K562 (cell line): ENCODE measurements at regions not wholly inside any gene's neighbourhood (a gene's known extent, or its start where the extent isn't known, plus 50 kb on each side); places are given as distances from the start of the nearest gene placed in this dataset.

Source experiments
- ATAC-seq: fragments of 200-7000 bp; cut with Tn5 transposase; 3 replicates; pipeline ENCODE4 v1.9.1; 2020; ENCODE audit warnings: moderate library complexity
- BruUV-seq: library from RNA; stranded (reverse); fragments of 400-500 nt; replicated peaks from 2 replicates; lab custom pipeline; 2021; lab: Mats Ljungman, UMichigan
- CTCF ChIA-PET: fragments of 300-600 bp; formaldehyde crosslinking; extraction: SDS; loops from one replicate; lab custom pipeline; 2021; ENCODE audit warnings: low intra/inter-chr PET ratio; lab: Yijun Ruan, JAX
- POLR2A ChIA-PET: fragments of 300-600, 350-650 bp; sonication (Branson Sonifier 250); formaldehyde crosslinking; extraction: SDS; loops from one replicate; lab custom pipeline; 2021; ENCODE audit warnings: antibody characterized with exemption, inconsistent platforms; lab: Yijun Ruan, JAX
- DNase-seq, 4 experiments: peaks; one replicate each; pipeline versions ENCODE4 v3.0.0 to v3.0.0-alpha.2; 2011 to 2018; ENCODE audit warnings: low spot score in 3 of 4, mixed read lengths in 3 of 4; ENCODE audit errors: extremely low read depth in 1 of 4
- FAIRE-seq: peaks from 2 replicates; lab custom pipeline; 2011; peaks lifted over from hg19 to GRCh38; lab: Jason Lieb, UNC
- H2AFZ ChIP-seq: 2 replicates; pipeline ENCODE4 v1.6.0; 2011; ENCODE audit warnings: low read depth, low read length, control low read depth, inconsistent platforms
- H3K27ac ChIP-seq: fragments of 200-600 bp; 3 replicates; pipeline ENCODE4 v1.8.0; 2011; ENCODE audit warnings: low read depth, mild to moderate bottlenecking, control low read depth, inconsistent platforms, low read length, moderate library complexity, mixed read lengths; ENCODE audit errors: extremely low read depth
- H3K27me3 ChIP-seq, 2 experiments: fragments of 300-600 bp in 1 of 2; 2 replicates in 1 of 2; 3 replicates in 1 of 2; pipeline versions ENCODE4 v1.6.0 to v1.8.0; 2011; ENCODE audit warnings: inconsistent platforms in 2 of 2, low read length in 2 of 2, mild to moderate bottlenecking in 1 of 2, mixed read lengths in 1 of 2, moderate library complexity in 1 of 2; ENCODE audit not compliant: control insufficient read depth in 2 of 2, insufficient read depth in 2 of 2
- H3K36me3 ChIP-seq: fragments of 300-600 bp; 3 replicates; pipeline ENCODE4 v1.8.0; 2011; ENCODE audit warnings: mild to moderate bottlenecking, low read length, inconsistent platforms; ENCODE audit not compliant: control insufficient read depth, insufficient read depth
- H3K4me1 ChIP-seq, 2 experiments: fragments of 200-600 bp in 1 of 2; replicated peaks in 1 of 2; 2 replicates in 1 of 2; 3 replicates in 1 of 2; pipeline versions ENCODE4 v1.5.1 to v1.8.0; 2011; ENCODE audit warnings: inconsistent platforms in 2 of 2, low read length in 2 of 2, mild to moderate bottlenecking in 1 of 2, mixed read lengths in 1 of 2, moderate library complexity in 1 of 2; ENCODE audit not compliant: control insufficient read depth in 2 of 2, insufficient read depth in 2 of 2
- H3K4me2 ChIP-seq: 2 replicates; pipeline ENCODE4 v1.6.1; 2011; ENCODE audit warnings: low read length, control low read depth, inconsistent platforms, mixed read lengths; ENCODE audit not compliant: insufficient read depth
- H3K4me3 ChIP-seq: fragments of 200-600 bp; sonication (generic), shearing (Covaris generic); 2 replicates; pipeline ENCODE4 v1.5.1; 2016; ENCODE audit warnings: control low read depth, inconsistent platforms
- H3K79me2 ChIP-seq: fragments of 200-600 bp; 3 replicates; pipeline ENCODE4 v1.8.0; 2011; ENCODE audit warnings: low read length, inconsistent platforms; ENCODE audit not compliant: control insufficient read depth, insufficient read depth
- H3K9ac ChIP-seq, 2 experiments: 2 replicates each; pipeline versions ENCODE4 v1.6.0 to v1.6.1; 2011; ENCODE audit warnings: low read depth in 2 of 2, low read length in 2 of 2, control low read depth in 1 of 2, inconsistent platforms in 1 of 2, mild to moderate bottlenecking in 1 of 2, mixed read lengths in 1 of 2; ENCODE audit not compliant: insufficient read depth in 1 of 2
- H3K9me1 ChIP-seq: one replicate; pipeline ENCODE4 v1.6.0; 2011; ENCODE audit warnings: inconsistent platforms, mild to moderate bottlenecking, low read length, moderate library complexity; ENCODE audit not compliant: control insufficient read depth, insufficient read depth
- H3K9me3 ChIP-seq: replicated peaks from 2 replicates; pipeline ENCODE4 v1.5.1; 2011; ENCODE audit warnings: low read depth, low read length, inconsistent platforms; ENCODE audit not compliant: control insufficient read depth, insufficient read depth
- H4K20me1 ChIP-seq: replicated peaks from 2 replicates; pipeline ENCODE4 v1.6.1; 2011; ENCODE audit warnings: low read length, inconsistent platforms, mixed read lengths; ENCODE audit not compliant: control insufficient read depth, insufficient read depth
- ESRRB ChIP-seq: fragments of 250-450 bp; sonication (Bioruptor Pico); IDR thresholded peaks from 2 replicates; pipeline ENCODE4 v1.5.0; 2020; ENCODE audit warnings: mild to moderate bottlenecking, moderate library complexity, borderline replicate concordance
- GTF2B ChIP-seq: IDR thresholded peaks from 2 replicates; pipeline ENCODE4 v1.6.1; 2011; ENCODE audit not compliant: insufficient read length; ENCODE audit errors: extremely low read depth
- HDAC8 ChIP-seq: fragments of 450-650 bp; IDR thresholded peaks from 2 replicates; pipeline ENCODE4 v1.6.1; 2016; ENCODE audit warnings: mild to moderate bottlenecking, missing genetic modification characterization, moderate library complexity, missing compliant biosample characterization
- HEY1 ChIP-seq: fragments of 250-450 bp; sonication (Bioruptor Pico); IDR thresholded peaks from 2 replicates; pipeline ENCODE4 v1.5.0; 2020; ENCODE audit warnings: mild to moderate bottlenecking, moderate library complexity, borderline replicate concordance
- MED1 ChIP-seq: sonication (generic); formaldehyde crosslinking; IDR thresholded peaks from 2 replicates; pipeline ENCODE4 v1.8.1; 2023; ENCODE audit warnings: missing genetic modification reagents, borderline replicate concordance
- NBN ChIP-seq: fragments of 450-650 bp; IDR thresholded peaks from 2 replicates; pipeline ENCODE4 v1.6.1; 2016; ENCODE audit warnings: low read depth, mild to moderate bottlenecking
- SMARCB1 ChIP-seq: IDR thresholded peaks from 2 replicates; pipeline ENCODE4 v1.6.1; 2011; ENCODE audit warnings: improper control_type of control experiment, low read depth; ENCODE audit not compliant: insufficient read length
- ZNF23 ChIP-seq: fragments of 250-450 bp; sonication (Bioruptor Pico); IDR thresholded peaks from 2 replicates; pipeline ENCODE4 v1.4.0; 2020; ENCODE audit warnings: mild to moderate bottlenecking
- ZNF347 ChIP-seq: fragments of 450-650 bp; formaldehyde crosslinking; IDR thresholded peaks from 2 replicates; pipeline ENCODE4 v1.4.0; 2020; ENCODE audit warnings: low read depth, mild to moderate bottlenecking, moderate library complexity
- ZNF696 ChIP-seq: fragments of 250-450 bp; sonication (Bioruptor Pico); conservative IDR thresholded peaks from 2 replicates; pipeline ENCODE4 v1.4.0; 2020; ENCODE audit warnings: mild to moderate bottlenecking, moderate library complexity
- ZNF778 ChIP-seq: fragments of 450-650 bp; formaldehyde crosslinking; IDR thresholded peaks from 2 replicates; pipeline ENCODE4 v1.4.0; 2020; ENCODE audit warnings: mild to moderate bottlenecking, moderate library complexity
- ZZZ3 ChIP-seq: fragments of 450-650 bp; IDR thresholded peaks from 2 replicates; pipeline ENCODE4 v1.6.1; 2016; ENCODE audit warnings: antibody characterized with exemption, mild to moderate bottlenecking, moderate library complexity
- whole genome bisulfite sequencing: fragments of 100-300 bp; shearing (Covaris generic); methylation state at CpG from one replicate; pipeline ENCODE4 v1.1.6; 2016; ENCODE audit warnings: low coverage, mixed read lengths; ENCODE audit not compliant: insufficient coverage; ENCODE audit errors: missing lambda C conversion rate; 5-methylcytosine and 5-hydroxymethylcytosine counted together
- in situ Hi-C: fragments of 300-500 bp; cut with MboI; formaldehyde crosslinking; loops from 4 replicates; pipeline ENCODE4 v1.15.0; 2018; ENCODE audit warnings: inconsistent platforms, mixed read lengths
- intact Hi-C: fragments of 100-400 bp; cut with micrococcal nuclease; formaldehyde crosslinking; loops from 2 replicates; pipeline ENCODE4 v1.14.2; 2022
- TF ChIP-seq, protein P1 (sequence below), 2 experiments: fragments of 450-650 bp; formaldehyde crosslinking in 1 of 2; IDR thresholded peaks; 2 replicates each; pipeline versions ENCODE4 v1.4.0 to v1.6.1; 2014 to 2020; ENCODE audit warnings: mild to moderate bottlenecking in 2 of 2, borderline replicate concordance in 1 of 2, low read depth in 1 of 2
- TF ChIP-seq, protein P2 (sequence below): sonication (generic); formaldehyde crosslinking; IDR thresholded peaks from 2 replicates; pipeline ENCODE4 v1.8.1; 2023; ENCODE audit warnings: mild to moderate bottlenecking, missing genetic modification reagents, moderate library complexity

DNA sequence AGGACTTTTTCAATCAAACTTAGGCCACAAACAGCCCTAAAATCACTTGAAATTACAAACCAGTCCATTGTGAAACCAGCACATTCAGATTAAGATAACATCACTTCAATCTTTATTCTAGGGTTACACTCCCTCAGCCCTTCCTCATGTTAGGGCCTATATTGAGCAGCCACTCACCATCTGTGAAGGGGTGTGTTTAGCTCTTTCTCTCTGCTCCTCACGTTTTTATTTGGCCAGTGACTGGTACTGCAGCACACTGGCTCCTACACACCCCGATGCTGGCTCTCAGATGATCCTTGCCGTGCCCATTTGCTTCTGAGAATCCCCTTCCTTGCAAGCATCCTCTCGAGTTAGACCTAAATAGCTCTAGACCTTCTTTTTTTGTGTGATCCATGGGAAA is 604.5 kb downstream of the INHBA start:
- no TSS peak for BruUV-seq
- Histone ChIP-seq H3K36me3 (no peaks in the 10 kb centered on the region), H3K4me2 (no peak overlapping the region), H2AFZ (no peak overlapping the region), H3K27ac (no peak overlapping the region), H4K20me1 (no peaks in the 10 kb centered on the region), H3K9me1 (no peaks in the 10 kb centered on the region), H3K4me1 (no peaks in the 10 kb centered on the region), H3K9ac (no peak overlapping the region), H3K79me2 (no peaks in the 10 kb centered on the region), H3K27me3 (no peaks in the 10 kb centered on the region), H3K4me3 (no peak overlapping the region), H3K9me3 (0 out of 2 replicates have a peak, but pooled peaks cover 1% of the 10 kb centered on the region)
- no peak for FAIRE-seq
- in situ Hi-C loops (no loop called here), intact Hi-C loops (no loop called here)
- no peak for DNase-seq
- WGBS: 2% methylated on average over 4 of the region's 4 CpGs
- ATAC-seq: no peak
- ChIA-PET CTCF (no interaction called here), POLR2A (no interaction called here)
- no peak for TF ChIP-seq HEY1
- no peak for TF ChIP-seq HDAC8 (tag)
- no peak for TF ChIP-seq GTF2B
- TF ChIP-seq, protein P1, sequence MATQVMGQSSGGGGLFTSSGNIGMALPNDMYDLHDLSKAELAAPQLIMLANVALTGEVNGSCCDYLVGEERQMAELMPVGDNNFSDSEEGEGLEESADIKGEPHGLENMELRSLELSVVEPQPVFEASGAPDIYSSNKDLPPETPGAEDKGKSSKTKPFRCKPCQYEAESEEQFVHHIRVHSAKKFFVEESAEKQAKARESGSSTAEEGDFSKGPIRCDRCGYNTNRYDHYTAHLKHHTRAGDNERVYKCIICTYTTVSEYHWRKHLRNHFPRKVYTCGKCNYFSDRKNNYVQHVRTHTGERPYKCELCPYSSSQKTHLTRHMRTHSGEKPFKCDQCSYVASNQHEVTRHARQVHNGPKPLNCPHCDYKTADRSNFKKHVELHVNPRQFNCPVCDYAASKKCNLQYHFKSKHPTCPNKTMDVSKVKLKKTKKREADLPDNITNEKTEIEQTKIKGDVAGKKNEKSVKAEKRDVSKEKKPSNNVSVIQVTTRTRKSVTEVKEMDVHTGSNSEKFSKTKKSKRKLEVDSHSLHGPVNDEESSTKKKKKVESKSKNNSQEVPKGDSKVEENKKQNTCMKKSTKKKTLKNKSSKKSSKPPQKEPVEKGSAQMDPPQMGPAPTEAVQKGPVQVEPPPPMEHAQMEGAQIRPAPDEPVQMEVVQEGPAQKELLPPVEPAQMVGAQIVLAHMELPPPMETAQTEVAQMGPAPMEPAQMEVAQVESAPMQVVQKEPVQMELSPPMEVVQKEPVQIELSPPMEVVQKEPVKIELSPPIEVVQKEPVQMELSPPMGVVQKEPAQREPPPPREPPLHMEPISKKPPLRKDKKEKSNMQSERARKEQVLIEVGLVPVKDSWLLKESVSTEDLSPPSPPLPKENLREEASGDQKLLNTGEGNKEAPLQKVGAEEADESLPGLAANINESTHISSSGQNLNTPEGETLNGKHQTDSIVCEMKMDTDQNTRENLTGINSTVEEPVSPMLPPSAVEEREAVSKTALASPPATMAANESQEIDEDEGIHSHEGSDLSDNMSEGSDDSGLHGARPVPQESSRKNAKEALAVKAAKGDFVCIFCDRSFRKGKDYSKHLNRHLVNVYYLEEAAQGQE (IDR thresholded peaks at IDR 0.05; ENCODE audit: borderline replicate concordance): no peak
- TF ChIP-seq, protein P1 (CRISPR knock-in tag; IDR thresholded peaks at IDR 0.05; ENCODE audit: low read depth): no peak
- TF ChIP-seq ESRRB (CRISPR knock-in tag): no peak
- TF ChIP-seq NBN: no peak
- TF ChIP-seq SMARCB1: no peak
- TF ChIP-seq ZNF778: no peak
- no peak for TF ChIP-seq ZNF696 (CRISPR knock-in tag)
- TF ChIP-seq ZZZ3: no peak
- TF ChIP-seq, protein P2, sequence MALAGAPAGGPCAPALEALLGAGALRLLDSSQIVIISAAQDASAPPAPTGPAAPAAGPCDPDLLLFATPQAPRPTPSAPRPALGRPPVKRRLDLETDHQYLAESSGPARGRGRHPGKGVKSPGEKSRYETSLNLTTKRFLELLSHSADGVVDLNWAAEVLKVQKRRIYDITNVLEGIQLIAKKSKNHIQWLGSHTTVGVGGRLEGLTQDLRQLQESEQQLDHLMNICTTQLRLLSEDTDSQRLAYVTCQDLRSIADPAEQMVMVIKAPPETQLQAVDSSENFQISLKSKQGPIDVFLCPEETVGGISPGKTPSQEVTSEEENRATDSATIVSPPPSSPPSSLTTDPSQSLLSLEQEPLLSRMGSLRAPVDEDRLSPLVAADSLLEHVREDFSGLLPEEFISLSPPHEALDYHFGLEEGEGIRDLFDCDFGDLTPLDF (CRISPR knock-in tag): no peak
- TF ChIP-seq ZNF23 (CRISPR knock-in tag): no peak
- no peak for TF ChIP-seq MED1
- no peak for TF ChIP-seq ZNF347 (CRISPR knock-in tag)
